NCI-H2107 treated with DMSO at 0.1 percent for 48 hours (cell line): ENCODE measurements at regions not wholly inside any gene's neighbourhood (a gene's known extent, or its start where the extent isn't known, plus 50 kb on each side); places are given as distances from the start of the nearest gene placed in this dataset.
"Not testable (repeated sequence)": the region's sequence is repeated elsewhere in the genome, so short reads cannot be mapped to it uniquely, and the experiment has no call there.

ENCODE experiments used
- DNase-seq: peaks from one replicate; lab custom pipeline; 2025; ENCODE audit not compliant: unreplicated experiment; lab: John Stamatoyannopoulos, UW

DNA sequence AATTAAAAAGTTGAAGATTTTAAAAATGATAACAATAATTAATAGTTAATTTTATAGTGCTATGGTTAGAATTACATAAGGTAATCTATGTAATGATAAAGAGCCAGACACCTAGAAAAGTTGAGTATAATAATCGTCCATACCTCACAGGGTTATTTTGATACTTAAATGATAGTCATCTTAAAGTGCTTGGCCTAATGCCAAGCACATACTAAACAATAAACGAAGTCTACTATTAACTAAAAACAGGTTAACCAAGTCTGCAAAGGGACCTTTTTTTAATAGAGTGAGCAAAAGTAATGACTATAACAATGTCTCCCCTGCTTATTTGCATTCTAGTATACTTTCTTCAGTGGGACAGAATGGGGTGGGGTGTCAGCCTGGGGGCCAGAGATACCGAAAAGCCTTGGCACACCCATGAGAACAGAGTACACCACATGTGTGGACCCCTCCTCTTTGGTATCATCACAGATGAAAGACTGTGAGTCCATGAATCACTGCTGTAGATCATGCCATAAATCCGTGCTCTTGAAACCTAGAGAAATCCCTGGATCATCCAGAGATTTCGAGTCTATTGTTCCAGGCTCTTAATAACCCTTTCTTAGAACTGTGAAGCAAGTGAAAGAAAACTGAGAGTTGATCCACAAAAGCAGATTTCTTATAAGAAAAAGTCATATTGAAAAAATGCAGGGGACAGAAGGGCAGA lies 249.5 kb downstream of the PRELID2 start:
- DNase-seq: no peak

DNA sequence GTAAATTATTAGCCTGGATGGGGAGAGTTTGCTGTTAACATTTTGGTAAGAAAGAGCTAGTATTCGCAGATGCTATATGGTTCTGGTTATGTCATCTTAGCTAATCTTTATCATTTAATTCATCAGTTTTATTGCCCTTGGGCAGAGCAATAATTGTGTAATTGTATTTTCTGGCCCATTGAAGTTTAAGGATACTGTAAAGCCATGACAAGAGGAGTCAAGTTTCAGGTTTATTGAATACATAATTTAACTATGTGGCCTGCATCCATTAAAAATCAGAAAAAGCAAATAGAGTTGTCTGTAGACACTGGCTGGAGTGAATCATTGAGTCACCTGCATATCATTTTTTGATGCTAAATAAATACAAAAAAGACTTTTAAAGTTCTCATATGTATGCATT lies 255.8 kb downstream of the PRELID2 start:
- no peak for DNase-seq

DNA sequence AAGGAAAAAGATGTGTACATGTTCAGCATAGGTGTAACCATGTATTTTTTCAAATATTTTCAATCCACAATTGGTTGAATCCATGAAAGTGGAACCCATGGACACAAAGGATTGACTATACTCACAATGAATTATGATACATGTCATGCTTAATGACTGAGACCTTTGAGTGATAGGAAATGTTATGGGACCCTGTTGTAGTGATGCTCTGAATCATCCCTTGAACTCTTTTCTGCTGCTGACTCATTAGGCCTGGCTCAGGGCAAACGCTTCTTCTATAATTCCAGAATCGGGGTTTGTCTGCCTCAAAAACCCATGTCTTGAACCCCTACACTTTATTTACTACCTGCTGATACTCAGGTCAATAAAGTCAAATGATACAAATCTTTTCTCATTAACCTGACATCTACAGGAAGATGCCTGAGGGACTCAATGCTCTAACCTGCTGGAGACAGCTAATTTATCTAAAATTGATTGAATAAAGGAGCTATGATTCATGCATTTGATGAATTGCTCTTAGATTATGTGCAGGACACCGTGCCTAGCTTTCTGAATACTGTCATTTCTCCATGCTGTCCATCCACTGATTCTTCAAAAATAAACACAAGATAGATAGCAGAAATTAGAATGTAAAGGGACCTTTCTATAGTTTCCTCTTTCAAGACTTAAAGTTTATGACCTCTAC lies 260.1 kb downstream of the PRELID2 start:
- DNase-seq: no peak

DNA sequence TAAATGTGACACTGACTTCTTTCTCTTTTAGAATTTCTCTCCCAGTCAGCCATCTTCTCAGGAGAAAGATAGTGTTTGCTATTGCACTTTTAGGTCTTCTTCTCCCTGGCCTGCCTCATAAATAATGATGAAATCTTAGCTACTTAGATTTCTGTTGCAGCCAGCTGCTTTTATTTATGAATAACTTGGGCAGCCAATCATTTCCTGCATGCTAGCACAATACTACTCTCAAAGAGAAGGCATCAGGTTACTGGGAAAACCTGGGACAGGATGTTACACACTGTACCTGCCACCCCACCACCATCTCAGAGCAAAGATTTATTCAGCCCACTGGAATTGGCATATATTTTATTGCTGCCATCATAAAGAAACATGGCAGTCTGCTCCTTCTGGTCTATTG lies 266.6 kb downstream of the PRELID2 start:
- DNase-seq: peak; percentile 52

DNA sequence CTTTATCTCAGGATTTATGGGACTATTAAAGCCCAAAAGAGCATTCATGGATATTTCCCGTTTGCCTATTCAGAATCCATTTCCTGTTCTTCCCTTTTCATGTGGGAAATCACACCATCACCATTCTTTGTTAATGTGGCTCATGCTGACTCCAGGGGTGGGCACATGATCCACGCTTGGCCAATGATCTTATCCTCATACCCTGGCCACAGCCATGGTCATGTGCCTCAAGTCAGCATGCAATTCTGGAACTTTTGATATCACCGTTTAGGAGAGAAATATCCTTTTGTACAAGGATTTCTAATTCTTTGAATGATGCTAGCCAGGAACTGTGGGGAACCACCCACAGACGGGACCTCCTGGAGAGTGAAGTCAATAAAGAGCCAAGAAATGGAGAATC lies 272.2 kb downstream of the PRELID2 start:
- no peak for DNase-seq

DNA sequence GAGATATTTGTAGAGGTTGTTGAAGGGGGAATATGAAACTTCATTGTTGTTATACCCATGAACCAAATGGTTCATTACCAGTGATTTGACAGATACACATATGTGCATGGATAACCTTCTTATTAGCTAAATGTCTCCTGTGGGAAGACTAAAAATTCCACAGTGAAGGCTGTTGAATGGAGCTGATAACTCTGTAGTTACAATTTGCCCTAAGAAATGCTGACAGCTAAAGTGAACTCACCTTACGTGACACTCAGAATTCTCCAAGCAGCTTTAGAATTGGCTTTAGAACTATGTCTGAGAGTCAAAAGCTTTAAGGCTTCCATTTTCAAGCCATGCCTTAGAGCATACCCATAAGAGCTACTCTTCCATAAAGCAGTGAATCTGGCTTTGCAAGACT lies 276.9 kb downstream of the PRELID2 start:
- no peak for DNase-seq

DNA sequence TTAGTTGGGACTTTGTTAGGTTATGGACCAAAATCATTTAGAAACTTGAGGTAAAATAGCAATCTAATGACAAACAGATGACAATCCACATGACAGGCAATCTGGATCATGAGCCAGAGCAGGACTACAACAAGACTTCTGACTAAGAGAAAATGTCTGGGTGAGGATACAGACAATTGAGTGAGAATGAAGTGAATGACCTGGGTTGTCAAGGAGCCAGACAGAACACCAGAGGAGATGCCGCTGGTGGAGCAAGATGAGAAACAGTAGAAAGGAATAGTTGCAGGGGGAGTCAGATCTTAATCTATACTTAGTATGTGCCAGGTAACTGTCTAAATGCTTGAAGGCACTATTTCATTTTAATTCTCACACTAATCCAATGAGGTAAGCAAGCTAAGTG lies 277.8 kb downstream of the PRELID2 start:
- DNase-seq: no peak

DNA sequence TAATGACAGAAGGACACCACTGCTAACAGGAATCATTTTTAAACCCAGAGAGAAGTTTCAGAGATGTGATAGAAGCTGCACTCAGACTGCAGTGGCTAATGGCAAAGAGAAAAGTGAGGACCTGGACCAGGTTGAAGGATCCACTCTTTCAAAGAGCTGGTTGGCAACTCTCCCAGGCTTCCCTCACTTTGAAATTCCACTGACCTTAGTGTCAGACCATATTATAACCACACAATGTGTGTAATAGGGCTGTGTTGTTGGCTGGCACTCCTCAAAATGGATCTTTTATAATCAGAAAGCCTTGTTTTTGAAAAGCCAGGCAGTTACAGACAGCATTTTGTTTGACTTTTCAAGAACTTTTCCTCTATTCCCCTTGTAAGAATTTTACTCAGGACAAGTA lies 280.7 kb downstream of the PRELID2 start:
- DNase-seq: no peak

DNA sequence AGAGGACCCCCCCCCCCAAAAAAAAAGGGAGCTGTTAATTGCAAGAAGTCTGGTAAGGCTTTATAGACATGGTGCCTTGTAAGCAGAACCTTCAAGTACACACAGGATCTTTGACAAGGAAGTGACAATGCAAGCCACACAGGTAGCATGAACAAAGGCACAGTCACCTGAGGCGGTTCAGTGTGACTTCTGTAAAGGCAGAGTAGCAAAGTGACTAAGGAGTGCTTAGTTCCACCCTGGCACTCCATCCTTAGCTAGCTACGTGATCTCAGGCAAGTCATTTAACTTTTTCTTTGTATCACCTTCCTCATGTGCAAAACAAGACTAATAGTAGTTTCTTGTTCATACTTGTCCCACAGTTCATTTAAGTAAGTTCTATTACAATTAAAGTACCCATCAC lies 282.0 kb downstream of the PRELID2 start:
- no peak for DNase-seq

DNA sequence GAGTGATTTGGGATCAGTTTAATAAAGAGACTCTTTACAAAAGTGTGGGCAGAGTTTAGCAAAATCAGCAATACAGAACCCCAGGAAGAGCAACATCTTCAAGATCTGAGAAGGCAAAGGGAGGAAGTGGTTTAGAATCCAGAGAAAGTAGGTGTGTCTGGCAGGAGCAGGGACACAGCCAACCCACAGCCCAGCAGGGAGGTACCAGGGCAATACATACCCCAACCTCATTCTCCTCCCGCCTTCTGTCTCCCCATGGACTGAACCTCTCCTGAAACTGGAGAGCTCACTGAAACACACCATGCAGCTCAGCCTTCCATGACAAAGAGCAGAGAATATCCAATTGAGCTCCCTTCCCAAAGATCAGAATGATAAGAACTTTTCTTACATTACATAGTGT lies 283.4 kb downstream of the PRELID2 start:
- DNase-seq: no peak

DNA sequence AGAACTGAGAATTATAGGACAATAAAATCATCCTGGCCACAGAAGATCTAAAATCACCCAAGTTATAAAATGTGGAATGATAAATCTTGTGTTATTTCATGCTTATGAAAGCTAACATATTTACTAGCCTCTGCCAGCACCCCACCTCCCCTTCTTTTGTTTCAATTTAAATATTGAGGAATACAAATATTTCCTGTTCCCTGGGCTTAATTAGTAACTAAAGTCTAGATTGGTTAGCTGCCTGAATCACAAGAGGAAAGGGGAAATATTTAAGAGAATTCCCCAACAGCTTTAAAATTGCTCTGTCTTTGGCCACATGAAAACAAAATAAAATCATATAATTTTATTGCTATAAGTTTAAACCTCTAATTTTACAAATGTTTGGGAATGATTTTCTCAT lies 287.0 kb downstream of the PRELID2 start:
- no peak for DNase-seq

DNA sequence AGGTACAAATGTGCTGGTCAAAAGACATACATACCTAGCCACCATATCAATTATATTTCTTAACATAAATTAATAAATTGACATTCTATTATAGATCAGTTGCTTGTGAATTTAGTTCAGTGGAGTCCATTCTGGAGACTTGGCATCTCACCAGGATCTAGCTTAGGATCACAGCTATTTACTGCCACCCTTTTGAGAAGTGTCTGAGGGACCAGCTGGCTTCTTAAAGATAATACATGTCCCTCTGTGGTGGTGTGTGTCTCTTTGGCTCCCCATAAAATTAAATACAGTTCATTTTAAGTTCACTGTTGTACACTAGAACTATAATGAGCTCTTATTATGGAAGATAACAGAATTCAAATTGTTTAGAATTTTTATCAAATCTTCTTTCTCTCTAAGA lies 290.7 kb downstream of the PRELID2 start:
- DNase-seq: no peak

DNA sequence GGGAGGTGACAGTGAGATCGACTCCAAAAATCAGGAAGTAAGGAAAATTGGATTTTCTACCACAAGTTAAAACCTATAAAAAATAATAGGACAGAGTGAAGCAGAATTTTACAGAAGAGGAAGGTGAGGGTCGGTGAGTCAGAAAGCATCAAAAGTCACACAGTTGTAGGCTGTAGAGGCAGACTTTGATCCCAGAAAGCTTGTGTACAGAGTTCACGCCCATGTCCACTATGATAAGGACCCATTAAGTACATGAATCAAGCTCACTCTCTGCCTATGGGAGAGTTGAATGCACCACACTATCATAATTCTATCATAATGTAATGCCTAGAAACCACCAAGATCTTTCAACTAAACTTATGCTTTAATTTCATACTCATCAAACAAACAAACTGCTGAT lies 291.2 kb downstream of the PRELID2 start:
- no peak for DNase-seq

DNA sequence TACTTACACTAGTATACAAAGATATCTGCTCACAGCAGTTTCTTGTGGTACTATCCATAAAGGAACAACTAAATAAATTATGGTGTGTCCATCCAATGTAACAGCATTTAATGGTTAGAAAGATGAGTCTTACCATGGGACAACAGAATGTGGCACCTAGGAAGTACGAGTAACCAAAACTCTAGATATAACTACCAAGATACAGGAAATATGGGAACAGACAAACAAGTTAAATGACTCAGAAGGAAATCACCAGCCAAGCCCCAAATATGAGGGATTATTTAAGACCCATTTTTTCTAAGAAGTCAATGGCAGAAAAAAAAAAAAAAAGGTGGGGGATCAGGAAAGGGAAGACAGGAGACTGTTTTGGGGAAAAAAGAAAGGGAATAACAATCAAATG lies 294.8 kb downstream of the PRELID2 start:
- no peak for DNase-seq

DNA sequence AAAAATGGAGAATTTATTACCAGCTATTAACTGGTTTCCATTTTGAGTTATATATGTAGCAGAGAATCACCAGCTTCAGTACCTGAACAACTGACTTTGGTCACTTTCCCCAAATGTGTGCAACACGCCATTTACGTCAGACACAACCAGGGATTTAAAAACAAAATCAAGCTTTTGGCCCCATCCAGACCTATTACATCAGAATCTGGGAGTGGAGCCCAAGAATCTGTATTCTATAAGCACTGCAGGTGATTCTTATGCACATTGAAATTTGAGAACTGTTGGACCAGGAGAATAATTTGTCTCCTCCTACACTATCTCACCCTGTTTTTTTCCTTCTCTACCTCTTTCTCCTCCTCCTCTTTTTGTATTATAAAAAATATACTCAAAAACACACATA lies 295.9 kb downstream of the PRELID2 start:
- no peak for DNase-seq

DNA sequence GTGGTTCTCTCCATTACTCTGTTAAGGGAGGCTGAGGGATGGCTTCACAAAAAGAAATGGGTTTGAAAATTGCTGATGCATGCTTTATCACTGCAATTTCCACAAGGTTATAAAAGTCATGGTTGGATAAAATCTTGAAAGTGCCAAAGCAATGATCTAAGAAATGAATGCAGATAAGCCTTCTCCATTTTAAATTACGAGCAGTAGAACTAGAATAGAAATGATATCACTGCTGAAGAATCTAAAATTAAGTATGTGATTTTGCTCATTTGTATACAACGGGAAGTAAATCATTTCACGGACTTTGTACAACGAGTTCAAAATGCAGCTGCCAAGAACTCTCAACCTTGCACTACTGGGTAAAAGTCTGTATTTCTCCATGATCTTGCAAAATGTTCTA lies 299.0 kb downstream of the PRELID2 start:
- DNase-seq: no peak

DNA sequence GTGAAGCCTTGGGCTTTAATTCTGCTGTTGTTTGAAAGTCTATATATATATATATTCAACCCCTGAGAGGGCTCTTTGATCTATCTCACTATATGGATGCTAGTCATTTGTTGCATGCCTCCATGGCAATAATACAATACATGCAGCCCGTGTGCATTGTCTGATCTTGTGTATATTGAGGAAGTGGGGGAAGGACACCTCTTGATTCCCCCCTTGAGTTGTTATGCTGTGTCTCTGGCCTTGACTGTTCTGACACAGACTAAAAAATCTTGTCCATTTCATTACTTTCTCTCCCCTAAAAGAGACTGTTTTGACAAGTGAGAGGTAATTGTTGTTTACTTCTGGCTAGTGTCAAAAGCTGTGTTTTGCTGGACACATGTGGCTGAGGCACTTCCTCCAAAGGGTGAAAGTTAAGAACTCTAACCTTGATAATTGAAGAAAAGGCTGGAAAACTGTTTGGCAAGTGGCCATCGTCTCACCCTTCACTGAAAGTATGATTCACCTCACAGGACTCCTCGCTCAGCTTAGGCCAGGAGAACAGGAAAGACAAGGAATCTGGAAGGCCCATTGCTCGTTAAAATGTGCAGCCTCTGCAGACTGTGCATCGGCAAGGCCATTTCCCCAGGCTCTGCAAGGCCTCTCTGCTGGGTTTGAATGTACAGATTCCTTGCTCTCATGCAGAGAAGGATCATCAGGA lies 304.0 kb downstream of the PRELID2 start:
- no peak for DNase-seq

DNA sequence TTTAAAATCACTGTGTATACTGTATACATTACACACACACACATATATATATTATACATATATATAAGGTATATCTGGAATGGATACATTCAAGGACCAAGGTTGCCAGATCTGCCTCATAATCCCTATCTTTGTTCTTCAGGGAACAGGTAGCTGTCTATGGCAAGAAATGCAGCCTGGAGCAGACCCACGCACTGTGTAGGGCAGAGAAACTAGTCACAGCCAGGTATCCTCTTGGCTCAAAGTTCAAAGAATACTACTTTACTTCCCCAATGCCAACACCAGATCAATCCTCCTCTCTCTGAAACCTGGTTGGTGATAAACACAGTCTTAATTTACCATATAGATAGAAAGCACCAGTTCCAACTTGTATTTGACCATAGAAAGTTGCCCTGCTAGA lies 313.6 kb downstream of the PRELID2 start:
- no peak for DNase-seq

DNA sequence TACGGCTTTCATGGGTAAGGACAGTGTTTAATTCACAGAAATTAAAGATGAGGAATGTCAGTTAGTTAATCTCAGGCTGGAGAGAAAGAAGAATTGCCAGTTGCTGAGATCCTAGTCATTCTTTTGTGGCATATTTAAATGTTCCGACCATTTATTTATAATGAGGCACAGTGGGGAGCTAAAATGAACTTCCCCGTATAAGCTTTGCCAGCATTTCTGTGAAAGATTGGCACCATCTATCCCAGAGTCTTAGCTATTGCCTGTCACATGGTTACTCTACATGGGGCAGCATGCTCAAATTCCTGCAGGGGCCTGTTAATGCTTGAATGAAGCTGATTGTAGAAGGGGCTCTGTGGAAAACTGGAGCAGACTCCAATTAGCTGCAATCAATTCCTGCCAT lies 314.1 kb downstream of the PRELID2 start:
- no peak for DNase-seq

DNA sequence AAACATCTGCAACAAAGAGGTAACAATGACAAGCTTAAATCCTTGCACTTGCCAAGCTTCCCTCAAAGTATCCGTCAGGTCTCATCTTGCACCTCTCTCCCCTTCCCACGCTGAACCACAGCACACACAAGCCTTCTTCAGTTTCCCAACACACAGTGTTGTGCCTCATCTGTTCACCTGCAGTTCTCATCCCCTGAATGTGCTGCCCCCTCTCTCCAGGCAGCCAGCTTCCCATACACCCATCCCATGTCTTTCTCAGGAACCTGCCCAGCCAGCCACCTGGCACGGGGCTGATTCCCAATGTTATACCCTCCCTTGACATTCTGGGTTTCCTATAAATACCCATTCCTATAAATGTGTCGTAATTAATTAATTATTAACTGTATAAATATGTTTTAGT lies 314.8 kb downstream of the PRELID2 start:
- DNase-seq: no peak

DNA sequence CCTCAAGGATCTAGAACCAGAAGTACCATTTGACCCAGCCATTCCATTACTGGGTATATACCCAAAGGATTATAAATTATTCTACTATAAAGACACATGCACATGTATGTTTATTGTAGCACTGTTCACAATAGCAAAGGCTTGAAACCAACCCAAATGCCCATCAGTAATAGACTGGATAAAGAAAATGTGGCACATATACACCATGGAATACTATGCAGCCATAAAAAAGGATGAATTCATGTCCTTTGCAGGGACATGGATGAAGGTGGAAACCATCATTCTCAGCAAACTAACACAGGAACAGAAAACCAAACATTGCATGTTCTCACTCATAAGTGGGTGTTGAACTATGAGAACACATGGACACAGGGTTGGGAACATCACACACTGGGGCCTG lies 317.6 kb downstream of the PRELID2 start:
- not testable (repeated sequence) for DNase-seq

DNA sequence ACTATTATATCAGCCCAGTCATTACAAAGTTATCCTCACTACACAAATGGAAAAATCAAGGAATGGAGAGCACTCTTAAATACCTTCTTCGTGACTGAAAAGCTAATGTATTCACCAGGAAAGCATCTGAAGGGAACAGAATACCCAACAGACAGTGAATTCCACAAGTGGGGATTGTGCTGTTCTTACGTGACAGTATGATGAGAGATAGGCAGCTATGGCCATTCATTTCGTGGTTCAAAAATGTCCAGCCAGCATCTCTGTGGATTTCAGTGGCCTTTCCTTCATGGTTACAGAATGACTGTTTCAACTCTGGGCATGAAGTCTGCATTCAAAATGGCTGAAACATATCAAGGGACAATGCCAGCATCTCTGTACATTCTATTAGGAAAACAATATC lies 323.8 kb downstream of the PRELID2 start:
- DNase-seq: no peak
